ENCODE measurements at regions not wholly inside any gene's neighbourhood (a gene's known extent, or its start where the extent isn't known, plus 50 kb on each side); places are given as distances from the start of the nearest gene placed in this dataset.

- TF ChIP-seq POLR2AphosphoS5 (IDR thresholded peaks at IDR 0.05) (no peak), CTCF (IDR thresholded peaks at IDR 0.05) (no peak)
These were observed 130.3 kb upstream of the ATP1A1 start for GRCh38 chr1:116242741-116243140.
